ENCODE measurements at regions not wholly inside any gene's neighbourhood (a gene's known extent, or its start where the extent isn't known, plus 50 kb on each side); places are given as distances from the start of the nearest gene placed in this dataset.

- no peak overlapping the region for H3K27ac Mint-ChIP-seq
- H3K4me1 Mint-ChIP-seq (ENCODE audit: low read depth), result no peaks in the 10 kb centered on the region
- intact Hi-C loops (cut with micrococcal nuclease), result no loop called here
- no peaks in the 10 kb centered on the region for H3K27me3 Mint-ChIP-seq (ENCODE audit: low read depth)
- DNase-seq, result no peak
- no peak overlapping the region for H3K4me3 Mint-ChIP-seq
- H3K36me3 Mint-ChIP-seq (ENCODE audit: low read depth), result no peaks in the 10 kb centered on the region
- no peaks in the 10 kb centered on the region for H3K9me3 Mint-ChIP-seq
- CTCF ChIA-PET, result no interaction called here
These were observed 134.1 kb upstream of the FAM20C start for GRCh38 chr7:58316-58715.

- H3K9me3 Mint-ChIP-seq, result no peaks in the 10 kb centered on the region
- no peaks in the 10 kb centered on the region for H3K36me3 Mint-ChIP-seq (ENCODE audit: low read depth)
- CTCF ChIA-PET, result no interaction called here
- no peaks in the 10 kb centered on the region for H3K27me3 Mint-ChIP-seq (ENCODE audit: low read depth)
- no peak overlapping the region for H3K27ac Mint-ChIP-seq
- intact Hi-C loops (cut with micrococcal nuclease), result no loop called here
- no peak for DNase-seq
- H3K4me1 Mint-ChIP-seq (ENCODE audit: low read depth), result peaks cover 2% of the 10 kb centered on the region
- no peak overlapping the region for H3K4me3 Mint-ChIP-seq
These were observed 133.0 kb upstream of the FAM20C start for GRCh38 chr7:59079-60016.

DNA sequence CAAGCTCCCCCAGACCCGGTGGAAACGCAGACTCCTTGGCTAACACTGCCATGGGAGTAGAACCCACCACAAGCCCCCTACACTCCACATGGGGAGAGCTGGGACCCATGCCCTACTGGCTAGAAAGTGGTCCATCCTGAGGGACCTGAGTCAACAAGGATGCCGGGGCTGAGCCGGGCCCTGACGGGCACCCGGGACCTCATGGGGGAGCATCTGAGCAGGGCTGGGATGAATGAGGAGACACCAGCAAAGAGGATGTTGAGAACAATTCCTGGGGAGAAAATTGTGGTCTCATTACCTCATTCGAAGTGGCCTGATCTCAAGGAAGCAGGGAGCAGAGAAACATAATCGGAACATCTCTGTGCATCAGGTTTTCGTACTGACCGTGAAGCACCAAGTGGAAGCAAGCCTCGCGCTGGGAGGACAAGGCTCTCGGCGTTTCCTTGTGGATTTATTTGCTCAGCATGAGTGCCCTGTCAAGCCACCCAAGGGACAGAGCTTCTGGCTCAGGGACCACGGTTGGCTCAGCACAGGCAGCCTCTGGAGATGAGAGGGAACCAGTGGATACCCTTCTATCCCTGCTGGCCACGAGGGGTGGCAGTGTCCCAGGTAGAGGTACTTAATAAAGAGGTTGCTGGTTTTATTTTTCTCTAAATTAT lies 132.2 kb upstream of the FAM20C start:
- H3K27me3 Mint-ChIP-seq (ENCODE audit: low read depth), result no peaks in the 10 kb centered on the region
- H3K4me1 Mint-ChIP-seq (ENCODE audit: low read depth), result peaks cover 2% of the 10 kb centered on the region
- no peaks in the 10 kb centered on the region for H3K9me3 Mint-ChIP-seq
- CTCF ChIA-PET, result no interaction called here
- H3K36me3 Mint-ChIP-seq (ENCODE audit: low read depth), result no peaks in the 10 kb centered on the region
- H3K4me3 Mint-ChIP-seq, result no peak overlapping the region
- DNase-seq, result no peak
- intact Hi-C loops (cut with micrococcal nuclease), result no loop called here
- no peak overlapping the region for H3K27ac Mint-ChIP-seq

GRCh38 chr7:60706-61105 lies 131.7 kb upstream of the FAM20C start:
- Mint-ChIP-seq H3K4me1 (ENCODE audit: low read depth) (peaks cover 2% of the 10 kb centered on the region), H3K9me3 (no peaks in the 10 kb centered on the region), H3K27ac (no peak overlapping the region), H3K4me3 (no peak overlapping the region), H3K27me3 (ENCODE audit: low read depth) (no peaks in the 10 kb centered on the region), H3K36me3 (ENCODE audit: low read depth) (no peaks in the 10 kb centered on the region)
- no peak for DNase-seq
- intact Hi-C loops (cut with micrococcal nuclease), result no loop called here
- CTCF ChIA-PET, result no interaction called here

GRCh38 chr7:61111-61510 lies 131.3 kb upstream of the FAM20C start:
- CTCF ChIA-PET, result no interaction called here
- intact Hi-C loops (cut with micrococcal nuclease), result no loop called here
- no peak for DNase-seq
- no peak overlapping the region for H3K27ac Mint-ChIP-seq
- H3K27me3 Mint-ChIP-seq (ENCODE audit: low read depth), result no peaks in the 10 kb centered on the region
- H3K9me3 Mint-ChIP-seq, result no peaks in the 10 kb centered on the region
- peaks cover 2% of the 10 kb centered on the region for H3K4me1 Mint-ChIP-seq (ENCODE audit: low read depth)
- no peak overlapping the region for H3K4me3 Mint-ChIP-seq
- no peaks in the 10 kb centered on the region for H3K36me3 Mint-ChIP-seq (ENCODE audit: low read depth)

DNA sequence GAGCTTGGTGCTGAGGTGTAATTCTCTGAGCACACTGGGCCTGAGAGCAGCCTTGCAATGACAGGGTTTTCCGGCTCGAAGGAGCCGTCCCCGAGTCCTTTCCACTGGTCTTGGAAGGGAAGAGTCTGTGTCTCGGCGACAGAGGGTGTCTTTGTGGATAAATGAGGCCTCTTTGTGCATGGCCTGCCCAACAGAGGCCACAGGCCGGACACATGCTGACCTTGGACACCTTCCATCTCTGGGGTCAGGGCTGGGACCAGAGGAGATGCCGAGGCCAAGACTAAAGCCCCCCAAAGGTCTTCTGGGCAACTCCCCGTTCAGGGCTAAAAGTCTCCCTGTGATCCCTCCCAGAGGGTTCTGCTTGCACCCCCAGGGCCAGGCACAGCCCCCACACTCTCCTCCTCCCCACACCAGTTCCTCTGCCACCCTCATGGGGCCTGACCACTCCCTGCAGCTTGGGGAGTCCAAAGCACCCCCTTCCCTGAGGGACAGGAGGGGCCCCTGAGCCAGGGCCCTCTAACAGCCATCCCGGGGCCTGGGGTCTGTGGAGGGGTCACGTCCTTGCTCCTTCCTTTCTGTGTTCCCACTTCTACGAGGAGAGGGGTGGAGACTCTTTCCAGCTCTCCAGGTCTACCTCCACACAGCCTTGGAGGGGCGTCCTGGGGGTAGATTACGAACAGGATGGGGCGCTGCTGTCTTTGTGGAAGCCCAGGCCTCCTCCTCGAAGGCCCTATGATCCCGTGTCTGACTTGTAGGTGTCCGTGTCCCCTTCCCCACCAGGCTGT lies 130.6 kb upstream of the FAM20C start:
- DNase-seq, result no peak
- H3K27me3 Mint-ChIP-seq (ENCODE audit: low read depth), result no peaks in the 10 kb centered on the region
- intact Hi-C loops (cut with micrococcal nuclease), result no loop called here
- H3K9me3 Mint-ChIP-seq, result no peaks in the 10 kb centered on the region
- no peaks in the 10 kb centered on the region for H3K36me3 Mint-ChIP-seq (ENCODE audit: low read depth)
- CTCF ChIA-PET, result no interaction called here
- no peak overlapping the region for H3K27ac Mint-ChIP-seq
- no peak overlapping the region for H3K4me3 Mint-ChIP-seq
- peaks cover 2% of the 10 kb centered on the region for H3K4me1 Mint-ChIP-seq (ENCODE audit: low read depth)

DNA sequence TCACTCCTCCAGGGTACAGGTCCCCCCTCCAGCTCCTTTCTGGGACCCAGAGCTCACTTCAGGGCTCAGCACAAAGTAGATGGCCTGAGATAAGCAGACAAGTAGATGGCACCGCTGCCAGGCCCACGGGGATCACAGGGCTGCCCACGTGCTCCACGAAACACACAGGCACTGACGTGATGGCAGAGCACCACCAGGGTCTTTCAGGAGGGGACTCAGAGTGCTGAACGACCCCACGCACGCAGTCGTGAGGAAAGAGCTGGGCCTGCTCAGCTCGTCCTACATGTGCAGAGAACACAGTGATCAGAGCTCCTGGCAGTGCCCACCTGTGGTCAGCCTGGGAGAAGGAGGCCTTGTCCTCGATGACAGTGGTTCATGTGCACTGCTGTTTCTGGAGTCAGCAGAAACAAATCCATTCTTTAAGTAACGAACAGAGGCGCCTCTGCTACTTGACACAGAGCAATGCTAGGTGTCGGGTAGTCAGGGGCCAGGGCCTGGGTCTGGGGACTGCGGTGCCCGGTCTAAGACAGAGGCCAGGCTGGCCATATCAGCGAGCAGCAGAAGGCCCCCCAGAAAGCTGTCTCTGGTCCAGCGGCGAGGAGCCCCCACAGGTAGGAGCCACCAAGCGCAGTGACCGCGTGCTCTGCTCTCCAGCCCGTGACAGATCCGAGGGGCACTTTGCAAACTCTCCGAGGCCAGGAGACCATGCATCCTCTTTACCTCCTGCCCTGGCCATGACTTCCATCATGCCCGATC lies 129.8 kb upstream of the FAM20C start:
- Mint-ChIP-seq H3K4me1 (ENCODE audit: low read depth) (peaks cover 2% of the 10 kb centered on the region), H3K36me3 (ENCODE audit: low read depth) (no peaks in the 10 kb centered on the region), H3K27ac (no peak overlapping the region), H3K4me3 (no peak overlapping the region), H3K9me3 (no peaks in the 10 kb centered on the region), H3K27me3 (ENCODE audit: low read depth) (no peaks in the 10 kb centered on the region)
- CTCF ChIA-PET, result no interaction called here
- intact Hi-C loops (cut with micrococcal nuclease), result no loop called here
- no peak for DNase-seq

DNA sequence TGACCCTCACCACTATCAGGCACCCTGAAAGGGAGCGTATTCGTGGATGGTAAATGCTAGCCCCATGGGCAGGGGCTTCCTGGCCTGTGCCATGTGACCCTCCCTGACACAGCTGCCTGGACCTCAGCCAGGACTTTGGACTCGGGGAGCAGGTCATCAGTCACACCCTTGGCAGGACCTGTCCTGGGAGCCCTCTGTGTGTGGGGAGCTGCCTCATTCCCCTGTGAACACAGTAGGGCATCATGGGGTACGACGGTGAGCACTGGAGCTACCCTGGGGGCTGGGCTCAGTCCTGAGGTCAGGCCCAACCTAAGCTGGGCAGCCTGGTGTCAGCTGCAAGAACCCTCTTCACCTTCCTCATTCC lies 129.3 kb upstream of the FAM20C start:
- CTCF ChIA-PET, result no interaction called here
- Mint-ChIP-seq H3K27me3 (ENCODE audit: low read depth) (no peaks in the 10 kb centered on the region), H3K4me3 (no peak overlapping the region), H3K27ac (no peak overlapping the region), H3K36me3 (ENCODE audit: low read depth) (no peaks in the 10 kb centered on the region), H3K9me3 (no peaks in the 10 kb centered on the region), H3K4me1 (ENCODE audit: low read depth) (peaks cover 2% of the 10 kb centered on the region)
- DNase-seq, result no peak
- intact Hi-C loops (cut with micrococcal nuclease), result no loop called here

DNA sequence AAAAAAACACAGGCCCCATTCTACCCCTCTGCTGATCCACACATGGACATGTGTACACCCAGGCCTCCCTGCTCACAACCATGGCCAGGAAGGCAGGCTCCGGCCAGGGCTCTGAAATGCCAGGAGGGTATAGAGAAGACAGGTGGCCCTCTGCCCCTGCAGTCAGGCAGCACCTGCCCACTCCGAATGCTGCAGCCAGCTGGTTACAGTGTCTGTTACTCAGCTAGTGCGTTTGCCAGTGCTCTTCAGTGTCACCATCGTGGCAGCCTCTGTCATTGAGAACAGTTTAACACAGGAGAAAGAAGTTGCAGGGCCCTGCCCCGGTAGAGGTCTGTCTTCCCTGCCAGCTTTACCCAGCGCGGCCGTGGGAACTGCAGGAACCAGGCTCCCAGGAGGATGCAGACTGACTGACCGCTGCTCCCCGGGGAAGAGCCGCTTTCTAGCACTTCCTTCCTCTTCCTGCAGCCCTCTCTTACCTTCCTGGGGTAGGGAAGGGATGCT lies 128.8 kb upstream of the FAM20C start:
- intact Hi-C loops (cut with micrococcal nuclease), result no loop called here
- no peak overlapping the region for H3K27ac Mint-ChIP-seq

DNA sequence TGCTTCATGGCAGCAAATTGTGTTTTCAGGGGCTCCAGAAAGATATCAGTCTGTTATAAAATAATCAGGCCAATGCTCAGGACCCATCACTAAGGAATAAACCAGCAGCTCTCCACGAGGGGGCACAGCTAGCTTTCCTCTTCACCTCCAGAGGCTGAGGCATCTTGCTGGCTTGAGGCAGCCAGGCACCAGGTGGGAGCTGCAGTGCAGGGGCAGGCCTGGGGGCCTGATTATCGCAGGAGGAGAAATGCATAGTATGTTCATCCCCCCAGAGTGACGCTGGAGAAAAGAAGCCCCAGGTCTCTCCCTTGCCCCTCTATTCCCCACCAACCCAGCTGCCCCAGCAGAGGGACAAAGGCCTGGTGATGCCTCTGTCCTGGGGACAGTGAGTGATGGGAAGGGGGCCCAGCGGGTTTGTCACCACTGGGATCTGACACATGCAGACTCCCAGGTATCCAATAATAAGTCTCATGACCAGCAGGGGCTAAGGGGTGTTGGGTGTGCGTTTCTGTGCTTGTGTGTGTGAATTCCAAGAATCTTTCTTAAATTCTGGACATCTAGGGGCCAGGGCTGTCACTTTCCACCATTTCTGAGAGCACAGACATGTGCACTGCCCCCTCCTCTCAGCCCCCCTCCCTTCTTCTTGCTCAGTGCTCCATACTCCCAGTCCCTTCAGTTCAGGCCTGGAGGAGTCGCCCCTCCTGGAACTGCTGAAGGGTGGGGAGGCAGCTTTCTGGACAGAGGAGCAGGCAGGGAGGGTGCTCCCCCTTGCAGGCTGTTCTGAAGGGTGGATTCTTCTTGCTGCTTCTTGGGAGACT lies 128.1 kb upstream of the FAM20C start:
- Mint-ChIP-seq H3K27ac (no peak overlapping the region), H3K27me3 (ENCODE audit: low read depth) (no peaks in the 10 kb centered on the region), H3K9me3 (no peaks in the 10 kb centered on the region), H3K36me3 (ENCODE audit: low read depth) (no peaks in the 10 kb centered on the region), H3K4me3 (no peak overlapping the region), H3K4me1 (ENCODE audit: low read depth) (peaks cover 2% of the 10 kb centered on the region)
- intact Hi-C loops (cut with micrococcal nuclease), result no loop called here
- DNase-seq, result peak; percentile 47
- CTCF ChIA-PET, result no interaction called here

More for the DNA sequence above, 128.8 kb upstream of the FAM20C start:
- Mint-ChIP-seq H3K4me1 (ENCODE audit: low read depth) (peaks cover 2% of the 10 kb centered on the region), H3K27me3 (ENCODE audit: low read depth) (no peaks in the 10 kb centered on the region), H3K4me3 (no peak overlapping the region), H3K36me3 (ENCODE audit: low read depth) (no peaks in the 10 kb centered on the region), H3K9me3 (no peaks in the 10 kb centered on the region)
- CTCF ChIA-PET, result no interaction called here
- DNase-seq, result no peak

DNA sequence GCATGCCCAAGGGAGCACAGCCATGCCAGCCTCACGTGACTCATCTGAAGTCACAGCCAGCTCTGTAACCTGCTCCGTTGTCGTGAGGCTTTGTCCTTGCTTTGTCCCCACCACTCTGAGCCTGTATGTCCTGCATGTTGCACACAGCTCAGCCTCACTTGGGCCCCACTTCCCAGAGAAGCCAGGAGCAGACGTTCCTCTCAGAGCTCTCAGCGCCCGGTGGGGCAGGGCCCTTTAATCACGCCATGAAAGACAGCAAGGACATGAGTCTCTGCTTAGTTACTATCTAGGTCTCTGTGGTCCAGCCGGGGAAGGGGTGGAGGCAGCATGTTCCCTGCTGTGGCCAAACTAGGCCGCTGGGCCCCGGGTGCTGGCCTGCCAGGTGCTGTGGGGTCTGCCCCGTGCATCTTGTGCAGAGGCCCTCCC lies 127.4 kb upstream of the FAM20C start:
- CTCF ChIA-PET, result no interaction called here
- Mint-ChIP-seq H3K4me1 (ENCODE audit: low read depth) (peaks cover 2% of the 10 kb centered on the region), H3K4me3 (no peak overlapping the region), H3K9me3 (no peaks in the 10 kb centered on the region), H3K36me3 (ENCODE audit: low read depth) (no peaks in the 10 kb centered on the region), H3K27me3 (ENCODE audit: low read depth) (no peaks in the 10 kb centered on the region), H3K27ac (no peak overlapping the region)
- DNase-seq, result no peak
- intact Hi-C loops (cut with micrococcal nuclease), result no loop called here

Data from activated naive CD4-positive, alpha-beta T cell treated with anti-CD3 and anti-CD28 coated beads for 36 hours (primary cell).